ENCODE measurements at regions not wholly inside any gene's neighbourhood (a gene's known extent, or its start where the extent isn't known, plus 50 kb on each side); places are given as distances from the start of the nearest gene placed in this dataset.

DNA sequence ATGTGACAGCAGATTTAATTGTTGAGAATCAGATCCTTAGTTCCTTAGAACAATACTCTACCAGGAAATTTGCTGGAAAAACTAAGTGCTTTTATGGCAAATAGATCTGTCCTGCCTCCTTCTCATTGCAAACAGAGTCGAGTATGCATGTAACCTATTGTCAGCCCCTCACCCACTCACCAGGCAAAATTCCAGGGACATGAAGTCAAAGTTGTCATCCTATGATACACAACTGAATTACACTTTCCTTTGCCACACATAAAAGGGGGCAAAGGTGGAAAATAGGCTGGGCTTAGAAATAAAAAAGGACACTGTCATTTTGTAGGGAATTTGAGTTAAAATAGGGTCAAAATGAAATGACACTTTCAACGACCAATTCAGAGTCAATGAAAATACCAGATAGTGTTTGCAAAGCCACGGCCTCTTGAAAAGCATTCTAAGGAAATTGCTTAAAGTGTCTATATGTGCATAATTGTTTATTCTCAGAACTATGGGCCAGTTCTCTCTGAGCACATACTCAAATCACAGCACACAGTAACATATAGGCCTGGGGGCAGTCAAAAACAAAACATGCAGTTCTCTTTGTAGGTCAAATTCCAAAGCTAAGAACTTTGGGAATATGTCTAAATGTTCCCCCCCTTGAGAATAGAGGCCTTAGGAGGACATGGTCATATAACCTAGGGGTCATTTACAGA, 452.8 kb downstream of the NFIB start:
- Histone ChIP-seq H3K4me3 (ENCODE audit: low read depth, low read length) (no peak overlapping the region), H3K27me3 (ENCODE audit: control insufficient read depth, insufficient read depth, low read length) (no peaks in the 10 kb centered on the region), H3K27ac (ENCODE audit: insufficient read depth, low read length, poor library complexity, severe bottlenecking) (no peak overlapping the region), H3K9me3 (ENCODE audit: control insufficient read depth in 2 of 2, low read length in 2 of 2) (no peaks in the 10 kb centered on the region), H3K36me3 (ENCODE audit: control insufficient read depth, insufficient read depth, low read length) (no peaks in the 10 kb centered on the region), H3K4me1 (ENCODE audit: control insufficient read depth, insufficient read depth, low read length, poor library complexity, severe bottlenecking) (no peaks in the 10 kb centered on the region)
- Mint-ChIP-seq H3K36me3 (no peaks in the 10 kb centered on the region), H3K9me3 (peaks cover 0 to 15% (median 5%) of the 10 kb centered on the region in 7 donors), H3K27ac (no peak overlapping the region), H3K27me3 (no peaks in the 10 kb centered on the region), H3K4me1 (no peaks in the 10 kb centered on the region), H3K4me3 (no peak overlapping the region)
- ATAC-seq (ENCODE audit: low read depth in 2 of 2) (no peak), DNase-seq (no peak)

DNA sequence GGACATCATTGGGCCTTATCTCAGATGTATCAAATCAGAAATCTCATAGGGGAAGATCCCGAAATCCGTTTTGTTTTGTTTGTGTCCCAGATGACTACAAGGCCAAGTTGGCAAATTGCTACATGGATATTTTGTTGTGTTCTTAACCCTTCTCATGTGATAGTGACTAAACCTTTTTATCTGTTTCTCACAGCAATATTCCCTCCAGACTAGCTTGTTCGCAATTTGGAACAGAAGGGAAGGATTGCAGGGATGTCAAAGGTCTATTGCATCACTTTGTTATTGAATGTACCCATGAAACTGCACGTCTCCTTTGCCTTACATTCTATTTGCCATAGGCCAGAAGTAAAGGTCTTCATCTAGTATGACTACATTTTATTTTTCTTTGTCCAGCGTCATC, 453.9 kb downstream of the NFIB start:
- Mint-ChIP-seq H3K4me1 (no peaks in the 10 kb centered on the region), H3K9me3 (peaks cover 0 to 20% (median 6%) of the 10 kb centered on the region in 7 donors), H3K36me3 (no peaks in the 10 kb centered on the region), H3K4me3 (no peak overlapping the region), H3K27ac (no peak overlapping the region), H3K27me3 (no peaks in the 10 kb centered on the region)
- ATAC-seq (ENCODE audit: low read depth in 2 of 2) (no peak), DNase-seq (no peak)
- Histone ChIP-seq H3K4me3 (ENCODE audit: low read depth, low read length) (no peak overlapping the region), H3K4me1 (ENCODE audit: control insufficient read depth, insufficient read depth, low read length, poor library complexity, severe bottlenecking) (no peaks in the 10 kb centered on the region), H3K27me3 (ENCODE audit: control insufficient read depth, insufficient read depth, low read length) (no peaks in the 10 kb centered on the region), H3K36me3 (ENCODE audit: control insufficient read depth, insufficient read depth, low read length) (no peaks in the 10 kb centered on the region), H3K9me3 (ENCODE audit: control insufficient read depth in 2 of 2, low read length in 2 of 2) (no peaks in the 10 kb centered on the region), H3K27ac (ENCODE audit: insufficient read depth, low read length, poor library complexity, severe bottlenecking) (no peak overlapping the region)

DNA sequence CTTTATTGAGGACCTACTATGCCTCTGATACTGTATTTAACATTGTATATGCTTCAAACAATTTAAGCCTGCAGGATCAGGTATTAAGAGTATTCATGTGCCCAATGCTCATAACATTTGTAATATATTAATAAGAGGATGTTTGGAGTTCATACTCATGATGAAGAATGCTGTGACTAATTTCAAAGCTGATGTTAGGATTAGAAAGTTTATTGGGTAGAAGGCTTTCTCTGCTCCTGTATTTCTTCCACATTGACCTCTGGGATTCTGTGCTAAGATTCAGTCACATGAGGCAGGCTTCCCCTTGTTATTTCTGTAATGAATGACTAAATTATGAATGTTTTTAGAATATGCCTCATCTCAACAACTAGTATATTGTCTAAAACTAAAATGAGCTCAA, 456.4 kb downstream of the NFIB start:
- no peak for DNase-seq
- Histone ChIP-seq H3K27me3 (ENCODE audit: control insufficient read depth, insufficient read depth, low read length) (no peaks in the 10 kb centered on the region), H3K9me3 (ENCODE audit: control insufficient read depth in 2 of 2, low read length in 2 of 2) (no peaks in the 10 kb centered on the region), H3K27ac (ENCODE audit: insufficient read depth, low read length, poor library complexity, severe bottlenecking) (no peak overlapping the region), H3K4me3 (ENCODE audit: low read depth, low read length) (no peak overlapping the region), H3K36me3 (ENCODE audit: control insufficient read depth, insufficient read depth, low read length) (no peaks in the 10 kb centered on the region), H3K4me1 (ENCODE audit: control insufficient read depth, insufficient read depth, low read length, poor library complexity, severe bottlenecking) (no peaks in the 10 kb centered on the region)
- Mint-ChIP-seq H3K9me3 (peaks cover 0 to 19% (median 5%) of the 10 kb centered on the region in 7 donors), H3K4me1 (no peaks in the 10 kb centered on the region), H3K27ac (no peak overlapping the region), H3K36me3 (no peaks in the 10 kb centered on the region), H3K27me3 (no peaks in the 10 kb centered on the region), H3K4me3 (no peak overlapping the region)
- no peak for ATAC-seq (ENCODE audit: low read depth in 2 of 2)

DNA sequence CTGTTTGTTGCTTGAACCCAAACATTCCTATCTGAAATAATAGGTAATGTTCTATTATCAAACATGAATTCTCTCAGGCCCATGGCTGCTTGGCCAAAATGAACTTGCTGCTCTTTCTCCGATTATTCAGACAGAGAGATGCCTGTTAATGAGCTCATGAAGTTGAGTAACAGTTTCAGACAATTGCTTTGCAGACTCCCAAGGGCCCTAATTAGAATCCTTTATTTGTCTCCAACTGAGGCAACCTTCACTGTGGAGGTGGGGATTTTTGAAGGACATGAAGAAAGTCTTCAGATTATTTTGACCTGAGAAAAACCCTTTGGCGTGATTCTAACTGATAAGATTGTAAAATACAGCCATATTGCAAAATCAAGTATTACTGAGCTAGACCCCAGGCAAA, 466.7 kb downstream of the NFIB start:
- DNase-seq: no peak
- H3K4me3 Mint-ChIP-seq: no peak overlapping the region
- no peaks in the 10 kb centered on the region for H3K4me1 Mint-ChIP-seq
- no peaks in the 10 kb centered on the region for H3K36me3 Mint-ChIP-seq
- no peak overlapping the region for H3K27ac ChIP-seq (ENCODE audit: insufficient read depth, low read length, poor library complexity, severe bottlenecking)
- H3K9me3 ChIP-seq (ENCODE audit: control insufficient read depth in 2 of 2, low read length in 2 of 2): no peaks in the 10 kb centered on the region
- H3K4me1 ChIP-seq (ENCODE audit: control insufficient read depth, insufficient read depth, low read length, poor library complexity, severe bottlenecking): no peaks in the 10 kb centered on the region
- H3K27ac Mint-ChIP-seq: no peak overlapping the region
- ATAC-seq (ENCODE audit: low read depth in 2 of 2): no peak
- H3K27me3 ChIP-seq (ENCODE audit: control insufficient read depth, insufficient read depth, low read length): no peaks in the 10 kb centered on the region
- H3K27me3 Mint-ChIP-seq: no peaks in the 10 kb centered on the region
- no peak overlapping the region for H3K4me3 ChIP-seq (ENCODE audit: low read depth, low read length)
- H3K36me3 ChIP-seq (ENCODE audit: control insufficient read depth, insufficient read depth, low read length): no peaks in the 10 kb centered on the region
- H3K9me3 Mint-ChIP-seq: peaks cover 0 to 15% (median 4%) of the 10 kb centered on the region in 7 donors

DNA sequence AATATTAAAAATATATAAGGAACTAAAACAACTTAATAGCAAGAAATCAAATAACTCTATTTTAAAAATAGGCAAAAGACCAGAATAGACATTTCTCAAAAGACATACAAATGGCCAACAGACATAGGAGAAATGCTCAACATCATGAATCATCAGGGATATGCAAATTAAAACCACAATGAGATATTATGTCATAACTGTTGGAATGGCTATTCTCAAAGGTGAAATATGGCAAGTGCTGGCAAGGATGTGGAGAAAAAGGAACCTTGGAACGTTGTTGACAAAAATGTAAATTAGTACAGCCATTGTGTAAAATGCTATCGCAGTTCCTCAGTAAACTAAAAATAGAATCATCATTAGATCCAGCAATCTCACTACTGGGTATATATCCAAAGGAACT, 468.5 kb downstream of the NFIB start:
- no peak for ATAC-seq (ENCODE audit: low read depth in 2 of 2)

DNA sequence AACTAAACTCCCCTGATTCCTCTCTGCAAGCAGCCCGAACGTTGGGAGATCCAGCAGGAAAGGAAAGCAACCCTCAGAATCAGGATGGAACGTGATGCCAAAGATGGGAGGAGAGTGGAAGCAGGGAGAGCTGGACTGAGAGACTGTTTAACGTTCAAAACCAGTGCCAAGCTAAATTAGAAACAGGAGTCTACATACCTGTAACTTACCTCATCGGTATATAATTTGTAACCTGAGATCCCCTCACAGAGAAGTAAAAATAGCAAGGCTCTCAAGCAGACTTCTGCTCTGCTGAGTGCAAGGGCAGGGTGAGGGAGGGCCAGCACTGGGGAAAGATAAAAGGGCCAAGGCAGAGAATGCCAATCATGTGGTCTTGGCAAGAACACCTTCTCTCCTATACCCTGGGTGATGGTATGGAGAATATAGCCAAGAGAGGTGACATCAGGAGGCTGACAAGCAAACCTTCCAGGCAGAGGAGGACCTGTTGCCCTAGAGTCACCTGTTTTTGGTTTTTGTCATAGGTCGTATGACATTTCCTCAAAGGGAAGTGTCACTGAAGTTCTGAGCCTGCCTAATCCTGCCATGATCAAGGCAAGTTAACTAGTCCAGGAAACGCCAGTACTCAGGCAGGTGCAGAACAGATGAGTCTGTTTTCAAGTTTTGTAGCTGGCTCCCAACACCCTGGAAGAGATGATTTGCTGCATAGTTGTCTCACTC, 472.0 kb downstream of the NFIB start:
- H3K4me1 ChIP-seq (ENCODE audit: control insufficient read depth, insufficient read depth, low read length, poor library complexity, severe bottlenecking): no peaks in the 10 kb centered on the region
- ATAC-seq (ENCODE audit: low read depth in 2 of 2) (no peak), DNase-seq (no peak)
- Mint-ChIP-seq H3K27ac (no peak overlapping the region), H3K36me3 (no peaks in the 10 kb centered on the region), H3K9me3 (peaks cover 0 to 12% (median 5%) of the 10 kb centered on the region in 7 donors), H3K4me3 (no peak overlapping the region), H3K4me1 (no peaks in the 10 kb centered on the region), H3K27me3 (no peaks in the 10 kb centered on the region)
- H3K36me3 ChIP-seq (ENCODE audit: control insufficient read depth, insufficient read depth, low read length): no peaks in the 10 kb centered on the region
- H3K27ac ChIP-seq (ENCODE audit: insufficient read depth, low read length, poor library complexity, severe bottlenecking): no peak overlapping the region
- H3K9me3 ChIP-seq (ENCODE audit: control insufficient read depth in 2 of 2, low read length in 2 of 2): no peaks in the 10 kb centered on the region
- H3K4me3 ChIP-seq (ENCODE audit: low read depth, low read length): no peak overlapping the region
- no peaks in the 10 kb centered on the region for H3K27me3 ChIP-seq (ENCODE audit: control insufficient read depth, insufficient read depth, low read length)

More for the DNA sequence above, 468.5 kb downstream of the NFIB start:
- Mint-ChIP-seq H3K36me3 (no peaks in the 10 kb centered on the region), H3K27ac (no peak overlapping the region), H3K4me3 (no peak overlapping the region), H3K27me3 (no peaks in the 10 kb centered on the region), H3K4me1 (no peaks in the 10 kb centered on the region), H3K9me3 (peaks cover 0 to 12% (median 4%) of the 10 kb centered on the region in 7 donors)
- no peak overlapping the region for H3K27ac ChIP-seq (ENCODE audit: insufficient read depth, low read length, poor library complexity, severe bottlenecking)
- no peaks in the 10 kb centered on the region for H3K36me3 ChIP-seq (ENCODE audit: control insufficient read depth, insufficient read depth, low read length)
- no peak overlapping the region for H3K4me3 ChIP-seq (ENCODE audit: low read depth, low read length)
- no peaks in the 10 kb centered on the region for H3K4me1 ChIP-seq (ENCODE audit: control insufficient read depth, insufficient read depth, low read length, poor library complexity, severe bottlenecking)
- H3K27me3 ChIP-seq (ENCODE audit: control insufficient read depth, insufficient read depth, low read length): no peaks in the 10 kb centered on the region
- DNase-seq: no peak
- no peaks in the 10 kb centered on the region for H3K9me3 ChIP-seq (ENCODE audit: control insufficient read depth in 2 of 2, low read length in 2 of 2)

DNA sequence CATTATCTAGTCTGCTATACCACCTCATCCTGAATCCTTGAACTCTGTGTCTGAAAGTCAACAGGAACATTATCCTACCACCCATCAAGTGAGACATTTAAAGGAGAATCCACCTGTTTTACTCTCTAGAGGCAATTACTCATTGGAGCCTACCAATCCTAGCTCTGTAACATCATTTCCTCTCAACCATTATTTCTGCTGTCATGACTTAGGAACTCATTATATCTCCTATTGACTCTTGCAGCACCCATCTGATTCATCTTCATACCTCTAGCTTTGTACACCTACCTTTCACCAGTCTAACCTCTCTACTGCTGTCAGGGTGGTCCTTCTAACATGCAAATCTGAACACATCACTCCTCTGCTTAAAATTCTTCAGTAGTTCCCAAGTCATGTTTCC, 481.5 kb downstream of the NFIB start:
- peaks cover 3 to 5% of the 10 kb centered on the region in 2 experiments for H3K9me3 ChIP-seq (ENCODE audit: control insufficient read depth in 2 of 2, low read length in 2 of 2)
- peaks cover 1 to 36% (median 17%) of the 10 kb centered on the region in 7 donors for H3K9me3 Mint-ChIP-seq
- no peak for DNase-seq
- ATAC-seq (ENCODE audit: low read depth in 2 of 2): no peak
- no peak overlapping the region for H3K27ac Mint-ChIP-seq
- no peaks in the 10 kb centered on the region for H3K27me3 Mint-ChIP-seq
- H3K4me3 Mint-ChIP-seq: no peak overlapping the region
- H3K27me3 ChIP-seq (ENCODE audit: control insufficient read depth, insufficient read depth, low read length): no peaks in the 10 kb centered on the region
- H3K36me3 Mint-ChIP-seq: no peaks in the 10 kb centered on the region
- no peaks in the 10 kb centered on the region for H3K36me3 ChIP-seq (ENCODE audit: control insufficient read depth, insufficient read depth, low read length)
- no peak overlapping the region for H3K27ac ChIP-seq (ENCODE audit: insufficient read depth, low read length, poor library complexity, severe bottlenecking)
- H3K4me1 ChIP-seq (ENCODE audit: control insufficient read depth, insufficient read depth, low read length, poor library complexity, severe bottlenecking): no peaks in the 10 kb centered on the region
- no peaks in the 10 kb centered on the region for H3K4me1 Mint-ChIP-seq
- no peak overlapping the region for H3K4me3 ChIP-seq (ENCODE audit: low read depth, low read length)

DNA sequence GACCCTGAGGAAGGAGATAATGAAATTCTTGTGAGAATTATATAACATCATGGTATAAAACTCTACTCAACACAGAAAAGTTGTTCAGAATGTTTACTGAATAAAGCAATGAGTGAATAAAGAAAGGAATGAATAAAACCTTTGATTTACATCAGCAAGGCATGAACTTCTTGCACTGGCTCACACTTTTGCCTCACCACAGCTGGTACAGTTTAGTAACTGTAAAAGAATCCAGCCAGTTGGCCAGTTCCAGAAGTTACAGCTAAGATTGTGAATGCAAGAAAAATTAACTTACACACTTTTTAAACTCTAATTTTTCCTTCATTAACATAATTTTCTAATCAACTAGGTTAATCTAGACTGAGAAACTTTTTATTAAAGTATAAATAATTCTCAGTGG, 490.9 kb downstream of the NFIB start:
- no peak overlapping the region for H3K27ac Mint-ChIP-seq
- no peak for DNase-seq
- H3K27me3 Mint-ChIP-seq: no peaks in the 10 kb centered on the region
- H3K36me3 ChIP-seq (ENCODE audit: control insufficient read depth, insufficient read depth, low read length): no peaks in the 10 kb centered on the region
- no peak for ATAC-seq (ENCODE audit: low read depth in 2 of 2)
- H3K36me3 Mint-ChIP-seq: no peaks in the 10 kb centered on the region
- peaks cover 0 to 9% (median 4%) of the 10 kb centered on the region in 7 donors for H3K9me3 Mint-ChIP-seq
- H3K4me1 ChIP-seq (ENCODE audit: control insufficient read depth, insufficient read depth, low read length, poor library complexity, severe bottlenecking): no peaks in the 10 kb centered on the region
- H3K9me3 ChIP-seq (ENCODE audit: control insufficient read depth in 2 of 2, low read length in 2 of 2): no peaks in the 10 kb centered on the region
- no peak overlapping the region for H3K4me3 Mint-ChIP-seq
- no peak overlapping the region for H3K27ac ChIP-seq (ENCODE audit: insufficient read depth, low read length, poor library complexity, severe bottlenecking)
- H3K4me1 Mint-ChIP-seq: no peaks in the 10 kb centered on the region
- no peak overlapping the region for H3K4me3 ChIP-seq (ENCODE audit: low read depth, low read length)
- no peaks in the 10 kb centered on the region for H3K27me3 ChIP-seq (ENCODE audit: control insufficient read depth, insufficient read depth, low read length)

Data from CD4-positive, CD25-positive, alpha-beta regulatory T cell (primary cell).